Small intestine (tissue), 7 donors: ENCODE measurements at regions not wholly inside any gene's neighbourhood (a gene's known extent, or its start where the extent isn't known, plus 50 kb on each side); places are given as distances from the start of the nearest gene placed in this dataset.

ENCODE experiments used
- DNase-seq, 2 donors: peaks; one replicate each; pipeline versions ENCODE4 v3.0.0 to v3.0.0-alpha.2; 2013
- FAIRE-seq: peaks from 2 replicates; lab custom pipeline; 2012; peaks lifted over from hg19 to GRCh38; lab: Jason Lieb, UNC
- H3K27ac ChIP-seq, 3 donors: one replicate each; pipeline ENCODE4 v1.5.1; 2013; ENCODE audit warnings: low read length in 2 of 3, mild to moderate bottlenecking in 2 of 3, control low read depth in 1 of 3, inconsistent platforms in 1 of 3, low read depth in 1 of 3, moderate library complexity in 1 of 3
- H3K27me3 ChIP-seq, 3 donors: one replicate each; pipeline ENCODE4 v1.6.1; 2013; ENCODE audit warnings: low read length in 3 of 3, inconsistent platforms in 1 of 3; ENCODE audit not compliant: control insufficient read depth in 3 of 3, insufficient read depth in 3 of 3
- H3K36me3 ChIP-seq, 3 donors: one replicate each; pipeline ENCODE4 v1.6.1; 2013; ENCODE audit warnings: low read length in 3 of 3, inconsistent platforms in 1 of 3, low read depth in 1 of 3, mild to moderate bottlenecking in 1 of 3, moderate library complexity in 1 of 3; ENCODE audit not compliant: control insufficient read depth in 3 of 3, insufficient read depth in 2 of 3
- H3K4me1 ChIP-seq, 3 donors: one replicate each; pipeline ENCODE4 v1.6.1; 2013; ENCODE audit warnings: low read length in 2 of 3, inconsistent platforms in 1 of 3, low read depth in 1 of 3, mild to moderate bottlenecking in 1 of 3, moderate library complexity in 1 of 3; ENCODE audit not compliant: control insufficient read depth in 3 of 3, insufficient read depth in 2 of 3
- H3K4me3 ChIP-seq, 3 donors: one replicate each; pipeline ENCODE4 v1.5.1; 2013; ENCODE audit warnings: low read length in 3 of 3, control low read depth in 1 of 3, inconsistent platforms in 1 of 3, low read depth in 1 of 3, mild to moderate bottlenecking in 1 of 3, moderate library complexity in 1 of 3
- H3K9me3 ChIP-seq, 2 donors: one replicate each; pipeline ENCODE4 v1.6.1; 2013; ENCODE audit warnings: low read depth in 1 of 2, low read length in 1 of 2; ENCODE audit not compliant: control insufficient read depth in 2 of 2, insufficient read depth in 1 of 2
- WGBS, 3 donors: extraction: QIAGEN DNeasy Blood & Tissue Kit; methylation state at CpG; one replicate each; pipeline ENCODE4 v1.1.7; 2013; 5-methylcytosine and 5-hydroxymethylcytosine counted together
- donor health status: healthy with polysubstance abuse.
- donor health status: control.
- donor health status: control.
- donor health status: Bipolar disorder and iron deficiency.
- donor health status: healthy.

DNA sequence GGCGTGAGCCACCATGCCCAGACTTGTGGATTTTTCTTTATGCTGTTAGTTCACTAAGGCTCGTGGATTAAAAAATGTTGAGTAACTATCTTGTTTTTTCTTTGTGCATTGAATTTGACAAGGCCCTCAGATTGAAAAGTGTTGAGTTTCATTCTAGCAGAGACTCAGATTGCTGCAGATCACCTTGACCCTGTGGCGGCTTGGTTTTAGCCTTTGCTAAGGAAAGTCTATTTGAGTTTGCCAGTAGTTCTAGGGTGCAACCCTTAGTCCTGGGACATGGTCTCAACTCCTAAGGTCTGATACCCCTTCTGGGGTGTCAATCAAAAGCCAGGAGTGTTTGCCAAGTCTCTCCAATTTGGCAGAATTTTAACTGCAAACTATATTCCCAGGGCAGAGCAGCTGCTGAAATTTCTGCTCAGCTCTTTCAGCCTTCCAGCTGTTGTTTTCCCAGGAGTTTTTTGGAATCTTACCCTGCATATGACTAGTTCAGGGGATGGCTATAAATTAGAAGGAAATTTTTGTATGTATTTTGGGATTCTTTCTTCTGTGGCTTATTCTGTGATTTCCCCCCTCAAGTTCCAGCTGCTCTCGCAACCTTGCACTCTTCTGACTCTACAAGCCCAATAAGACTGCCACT is 84.3 kb upstream of the HAND1 start:
- DNase-seq (no peak), FAIRE-seq (no peak)
- Histone ChIP-seq H3K4me1 (no peaks in the 10 kb centered on the region), H3K27me3 (peaks cover 0 to 2% (median 0%) of the 10 kb centered on the region in 3 donors), H3K36me3 (no peaks in the 10 kb centered on the region), H3K4me3 (no peak overlapping the region), H3K27ac (no peak overlapping the region), H3K9me3 (no peaks in the 10 kb centered on the region)
- WGBS, 3 donors: 79 to 85% (median 81%) methylated on average over 4 of the region's 4 CpGs

- Histone ChIP-seq H3K27ac (no peak overlapping the region), H3K27me3 (no peaks in the 10 kb centered on the region), H3K36me3 (no peaks in the 10 kb centered on the region), H3K4me3 (no peak overlapping the region), H3K4me1 (no peaks in the 10 kb centered on the region), H3K9me3 (no peaks in the 10 kb centered on the region)
- no peak for DNase-seq
- FAIRE-seq: no peak
- WGBS, 3 donors: 74 to 79% (median 76%) methylated on average over 6 of the region's 6 CpGs
These were observed 81.6 kb upstream of the HAND1 start for GRCh38 chr5:154559398-154560276.

DNA sequence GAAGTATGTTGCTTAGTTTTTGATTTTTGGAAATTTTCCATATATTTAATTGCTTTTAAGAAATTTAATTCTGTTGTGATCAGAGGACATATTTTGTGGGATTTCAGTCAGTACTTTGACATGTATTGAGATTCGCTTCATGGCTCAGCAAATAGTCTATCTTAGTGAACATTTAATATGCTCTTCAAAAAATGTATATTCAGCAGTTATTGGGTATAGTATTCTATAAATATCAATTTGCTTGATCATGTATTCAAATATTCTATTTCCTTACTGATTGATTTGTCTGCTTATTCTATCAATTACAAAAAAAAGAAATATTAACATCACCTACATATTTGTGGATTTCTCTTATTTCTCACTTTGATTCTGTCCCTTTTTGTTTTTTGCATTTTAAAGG is 79.5 kb upstream of the HAND1 start:
- H3K36me3 ChIP-seq: no peaks in the 10 kb centered on the region
- peak; percentile 30 for FAIRE-seq
- H3K27me3 ChIP-seq: peaks cover 0 to 2% (median 2%) of the 10 kb centered on the region in 3 donors
- H3K9me3 ChIP-seq: peaks cover 0 to 8% of the 10 kb centered on the region in 2 donors
- 75 to 88% (median 86%) methylated on average over 1 of the region's 1 CpG for WGBS, 3 donors
- H3K4me1 ChIP-seq: no peaks in the 10 kb centered on the region
- no peak overlapping the region for H3K4me3 ChIP-seq
- DNase-seq: no peak
- no peak overlapping the region for H3K27ac ChIP-seq

GRCh38 chr5:154547551-154547950 is 69.5 kb upstream of the HAND1 start:
- FAIRE-seq: no peak
- H3K27me3 ChIP-seq: peaks cover 0 to 9% (median 8%) of the 10 kb centered on the region in 3 donors
- no peak for DNase-seq
- no peaks in the 10 kb centered on the region for H3K36me3 ChIP-seq
- H3K4me1 ChIP-seq: no peaks in the 10 kb centered on the region
- H3K27ac ChIP-seq: no peak overlapping the region
- WGBS, 3 donors: 79 to 88% (median 79%) methylated on average over 1 of the region's 1 CpG
- H3K9me3 ChIP-seq: no peaks in the 10 kb centered on the region
- no peak overlapping the region for H3K4me3 ChIP-seq

DNA sequence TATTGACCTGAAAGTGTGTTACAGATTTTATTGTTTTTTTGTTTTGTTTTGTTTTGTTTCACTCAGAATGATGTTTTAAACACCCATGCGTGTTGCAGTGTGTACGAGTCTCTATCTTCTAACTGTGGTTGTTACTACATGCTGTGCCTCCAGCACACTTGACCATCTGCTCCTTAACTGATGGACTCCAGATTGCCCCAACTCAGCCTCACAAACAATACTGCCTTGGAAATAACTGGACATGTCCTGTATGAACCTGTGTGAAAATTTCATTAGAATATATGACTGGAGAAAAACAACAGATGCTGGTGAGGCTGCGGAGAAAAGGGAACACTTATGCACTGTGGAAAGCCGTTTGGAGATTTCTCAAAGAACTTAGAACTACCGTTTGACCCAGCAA is 68.7 kb upstream of the HAND1 start:
- H3K36me3 ChIP-seq: no peaks in the 10 kb centered on the region
- WGBS, 3 donors: 75 to 82% (median 78%) methylated on average over 5 of the region's 5 CpGs
- DNase-seq (no peak), FAIRE-seq (no peak)
- no peak overlapping the region for H3K27ac ChIP-seq
- no peaks in the 10 kb centered on the region for H3K9me3 ChIP-seq
- peaks cover 0 to 18% (median 11%) of the 10 kb centered on the region in 3 donors for H3K27me3 ChIP-seq
- H3K4me3 ChIP-seq: no peak overlapping the region
- no peaks in the 10 kb centered on the region for H3K4me1 ChIP-seq

GRCh38 chr5:154544646-154545045 is 66.6 kb upstream of the HAND1 start:
- no peaks in the 10 kb centered on the region for H3K4me1 ChIP-seq
- FAIRE-seq (no peak), DNase-seq (no peak)
- H3K36me3 ChIP-seq: no peaks in the 10 kb centered on the region
- WGBS, 3 donors: 59 to 73% (median 68%) methylated on average over 3 of the region's 3 CpGs
- H3K27me3 ChIP-seq: peaks cover 0 to 33% (median 15%) of the 10 kb centered on the region in 3 donors
- no peak overlapping the region for H3K27ac ChIP-seq
- H3K9me3 ChIP-seq: no peaks in the 10 kb centered on the region
- H3K4me3 ChIP-seq: no peak overlapping the region

DNA sequence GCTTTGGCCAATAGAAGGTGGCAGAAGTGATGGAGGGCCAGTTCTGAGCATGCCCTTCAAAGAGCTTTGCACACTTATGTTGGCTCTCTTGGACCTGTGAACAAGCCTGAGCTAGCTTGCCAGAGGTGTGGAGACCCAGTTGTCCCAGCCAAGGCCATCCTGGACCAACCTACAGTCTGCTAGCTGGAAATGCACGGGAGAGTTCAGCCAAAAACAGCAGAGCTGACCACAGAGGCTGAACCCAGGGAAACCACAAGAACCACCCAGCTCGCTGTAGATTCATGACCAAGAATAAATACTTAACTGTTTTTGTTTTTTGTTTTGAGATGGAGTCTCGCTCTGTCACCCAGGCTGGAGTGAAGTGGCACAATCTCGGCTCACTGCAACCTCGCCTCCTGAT is 65.4 kb upstream of the HAND1 start:
- H3K4me1 ChIP-seq: no peaks in the 10 kb centered on the region
- no peaks in the 10 kb centered on the region for H3K9me3 ChIP-seq
- H3K27me3 ChIP-seq: peaks cover 0 to 40% (median 15%) of the 10 kb centered on the region in 3 donors
- no peaks in the 10 kb centered on the region for H3K36me3 ChIP-seq
- FAIRE-seq: no peak
- 71 to 77% (median 72%) methylated on average over 5 of the region's 5 CpGs for WGBS, 3 donors
- H3K4me3 ChIP-seq: no peak overlapping the region
- DNase-seq: no peak
- H3K27ac ChIP-seq: no peak overlapping the region

DNA sequence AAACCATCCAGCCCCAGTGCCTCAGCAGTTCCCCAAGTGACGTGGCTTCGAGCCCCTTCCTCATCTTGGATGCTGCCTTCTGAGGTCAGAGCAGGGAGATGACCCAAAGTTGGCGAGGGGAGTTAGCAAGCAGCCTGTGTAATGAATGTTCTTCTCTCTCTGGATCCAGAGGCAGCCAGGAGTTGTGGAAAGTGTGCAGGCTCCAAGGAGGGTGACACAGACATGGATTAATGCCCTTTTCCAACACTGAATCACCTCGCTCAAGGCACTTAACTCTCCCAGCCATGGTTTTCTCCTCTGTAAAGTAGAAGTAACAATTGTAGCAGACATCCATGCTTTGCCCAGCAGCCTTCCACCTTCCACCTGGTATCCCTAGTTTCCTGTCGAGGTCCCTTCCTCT is 64.6 kb upstream of the HAND1 start:
- no peak for FAIRE-seq
- peaks cover 0 to 40% (median 15%) of the 10 kb centered on the region in 3 donors for H3K27me3 ChIP-seq
- no peaks in the 10 kb centered on the region for H3K36me3 ChIP-seq
- no peak overlapping the region for H3K4me3 ChIP-seq
- no peaks in the 10 kb centered on the region for H3K4me1 ChIP-seq
- H3K27ac ChIP-seq: no peak overlapping the region
- 52 to 57% (median 54%) methylated on average over 5 of the region's 5 CpGs for WGBS, 3 donors
- no peaks in the 10 kb centered on the region for H3K9me3 ChIP-seq
- no peak for DNase-seq
